ENCODE measurements at regions not wholly inside any gene's neighbourhood (a gene's known extent, or its start where the extent isn't known, plus 50 kb on each side); places are given as distances from the start of the nearest gene placed in this dataset.

DNA sequence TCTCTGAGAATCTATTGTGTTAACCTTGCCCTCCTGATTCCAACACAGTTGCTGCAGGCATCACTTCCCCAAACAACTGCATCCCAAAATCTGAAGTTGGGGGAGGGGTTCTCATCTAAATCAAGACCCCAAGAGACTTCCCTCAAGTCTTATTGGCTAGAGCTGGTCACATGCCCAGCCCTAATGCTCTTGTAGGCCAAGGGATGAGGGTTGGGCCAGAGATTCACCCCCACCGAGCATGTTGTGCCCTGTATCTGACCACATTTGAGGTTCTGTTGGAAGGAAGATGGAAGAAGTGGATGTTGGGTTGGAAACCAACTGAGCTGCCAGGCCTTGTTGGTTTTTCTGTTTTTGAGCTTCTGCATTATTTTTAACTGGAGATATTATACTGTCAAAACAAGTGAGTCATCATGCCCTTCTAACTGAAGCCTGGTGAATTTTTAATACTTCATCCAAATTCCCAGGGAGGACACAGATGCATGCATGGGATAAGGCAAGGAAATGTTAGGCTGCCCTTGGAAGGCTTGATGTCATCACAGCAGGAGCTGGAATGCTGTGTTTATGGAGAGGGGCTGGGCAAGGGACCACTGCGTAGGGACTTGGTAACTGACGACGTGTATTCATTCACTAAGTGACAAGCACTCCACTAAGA lies 68.6 kb upstream of the CACUL1 start:
- no peak for TF ChIP-seq CTCF (IDR thresholded peaks at IDR 0.05)
- no peak for TF ChIP-seq POLR2A (IDR thresholded peaks at IDR 0.05)

Measured in adrenal gland (tissue), 5 donors.